OCI-LY1 (cell line): ENCODE measurements at regions not wholly inside any gene's neighbourhood (a gene's known extent, or its start where the extent isn't known, plus 50 kb on each side); places are given as distances from the start of the nearest gene placed in this dataset.

Source experiments
- EZH2 ChIP-seq: fragments of 200-600 bp; sonication (generic), shearing (Covaris generic); IDR thresholded peaks from 2 replicates; pipeline ENCODE4 v1.8.0; 2017; ENCODE audit warnings: borderline replicate concordance, mixed run types, mild to moderate bottlenecking, antibody characterized with exemption, low read length, moderate library complexity, mixed read lengths
- TF ChIP-seq, protein P1 (sequence below): fragments of 200-600 bp; sonication (generic), shearing (Covaris generic); IDR thresholded peaks from 2 replicates; pipeline ENCODE4 v1.5.1; 2017; ENCODE audit warnings: mild to moderate bottlenecking, antibody characterized with exemption, low read length, moderate library complexity, mixed read lengths

- no peak for TF ChIP-seq EZH2
- TF ChIP-seq, protein P1, sequence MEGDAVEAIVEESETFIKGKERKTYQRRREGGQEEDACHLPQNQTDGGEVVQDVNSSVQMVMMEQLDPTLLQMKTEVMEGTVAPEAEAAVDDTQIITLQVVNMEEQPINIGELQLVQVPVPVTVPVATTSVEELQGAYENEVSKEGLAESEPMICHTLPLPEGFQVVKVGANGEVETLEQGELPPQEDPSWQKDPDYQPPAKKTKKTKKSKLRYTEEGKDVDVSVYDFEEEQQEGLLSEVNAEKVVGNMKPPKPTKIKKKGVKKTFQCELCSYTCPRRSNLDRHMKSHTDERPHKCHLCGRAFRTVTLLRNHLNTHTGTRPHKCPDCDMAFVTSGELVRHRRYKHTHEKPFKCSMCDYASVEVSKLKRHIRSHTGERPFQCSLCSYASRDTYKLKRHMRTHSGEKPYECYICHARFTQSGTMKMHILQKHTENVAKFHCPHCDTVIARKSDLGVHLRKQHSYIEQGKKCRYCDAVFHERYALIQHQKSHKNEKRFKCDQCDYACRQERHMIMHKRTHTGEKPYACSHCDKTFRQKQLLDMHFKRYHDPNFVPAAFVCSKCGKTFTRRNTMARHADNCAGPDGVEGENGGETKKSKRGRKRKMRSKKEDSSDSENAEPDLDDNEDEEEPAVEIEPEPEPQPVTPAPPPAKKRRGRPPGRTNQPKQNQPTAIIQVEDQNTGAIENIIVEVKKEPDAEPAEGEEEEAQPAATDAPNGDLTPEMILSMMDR: no peak
Observed at GRCh38 chr1:239811211-239811885, 280.3 kb upstream of the FMN2 start.
